Breast epithelium (tissue), 4 donors: ENCODE measurements at regions not wholly inside any gene's neighbourhood (a gene's known extent, or its start where the extent isn't known, plus 50 kb on each side); places are given as distances from the start of the nearest gene placed in this dataset.

ENCODE experiments used
- DNase-seq, 2 donors: peaks; one replicate each; pipeline ENCODE4 v3.0.0-alpha.2; 2019; ENCODE audit warnings: low spot score in 2 of 2
- H3K27ac ChIP-seq, 2 donors: fragments of 200-600 bp; sonication (generic) in 1 of 2; one replicate each; pipeline ENCODE4 v1.5.1; 2016 to 2019; ENCODE audit warnings: mild to moderate bottlenecking in 1 of 2
- H3K27me3 ChIP-seq, 2 donors: fragments of 200-600 bp; sonication (generic) in 1 of 2; one replicate each; pipeline versions ENCODE4 v1.5.1 to v1.6.0; 2017 to 2019; ENCODE audit warnings: control low read depth in 1 of 2, mild to moderate bottlenecking in 1 of 2
- H3K36me3 ChIP-seq: fragments of 200-600 bp; one replicate; pipeline ENCODE4 v1.5.1; 2019
- H3K4me1 ChIP-seq, 2 donors: fragments of 200-600 bp; sonication (generic); one replicate each; pipeline ENCODE4 v1.5.1; 2016 to 2019; ENCODE audit warnings: control low read depth in 1 of 2
- H3K4me3 ChIP-seq, 3 donors: fragments of 200-600 bp; sonication (generic); 1 replicate in 2 of 3; 2 replicates in 1 of 3; pipeline ENCODE4 v1.5.1; 2016 to 2019; ENCODE audit warnings: mild to moderate bottlenecking in 3 of 3, moderate library complexity in 2 of 3
- H3K9me3 ChIP-seq, 2 donors: fragments of 200-600 bp; sonication (generic) in 1 of 2; one replicate each; pipeline ENCODE4 v1.5.1; 2016 to 2019; ENCODE audit warnings: control low read depth in 1 of 2
- POLR2A ChIP-seq: fragments of 450-650 bp; IDR thresholded peaks from one replicate; pipeline ENCODE4 v1.6.1; 2016; ENCODE audit warnings: antibody characterized with exemption, mild to moderate bottlenecking, moderate library complexity
- POLR2AphosphoS5 ChIP-seq, 3 donors: sonication (generic); formaldehyde crosslinking; IDR thresholded peaks; one replicate each; pipeline ENCODE4 v1.6.1; 2017; ENCODE audit warnings: antibody characterized with exemption in 3 of 3
- intact Hi-C: fragments of 100-400 bp; cut with DNase I; formaldehyde crosslinking; loops from one replicate; pipeline ENCODE4 v1.15.1; 2023; ENCODE audit warnings: low total_unique reads
- TF ChIP-seq, protein P1 (sequence below), 3 donors: fragments of 450-650 bp; IDR thresholded peaks; one replicate each; pipeline ENCODE4 v1.5.1; 2016 to 2017; ENCODE audit warnings: antibody characterized with exemption in 3 of 3, mild to moderate bottlenecking in 3 of 3, moderate library complexity in 3 of 3

DNA sequence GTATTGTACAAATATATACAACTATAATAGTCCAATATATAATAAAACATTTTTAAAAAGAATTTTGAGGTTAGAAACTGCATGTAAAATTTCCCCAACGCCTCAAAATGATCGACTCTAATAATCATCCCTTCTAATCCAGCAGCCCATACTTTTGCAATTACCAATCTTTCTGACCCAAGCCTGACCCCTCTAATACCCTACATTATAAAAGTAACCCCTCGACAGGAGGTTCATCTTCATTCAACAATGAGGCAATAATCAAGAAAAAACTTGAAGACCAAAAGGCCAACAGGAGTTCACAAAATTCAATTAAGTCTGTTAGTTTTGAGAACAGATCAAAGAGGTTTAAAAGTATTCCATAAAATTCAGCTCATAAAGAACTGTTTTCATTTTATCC lies 393.5 kb downstream of the GPM6A start:
- no peak overlapping the region for H3K4me3 ChIP-seq
- H3K27ac ChIP-seq: no peak overlapping the region
- TF ChIP-seq, protein P1, sequence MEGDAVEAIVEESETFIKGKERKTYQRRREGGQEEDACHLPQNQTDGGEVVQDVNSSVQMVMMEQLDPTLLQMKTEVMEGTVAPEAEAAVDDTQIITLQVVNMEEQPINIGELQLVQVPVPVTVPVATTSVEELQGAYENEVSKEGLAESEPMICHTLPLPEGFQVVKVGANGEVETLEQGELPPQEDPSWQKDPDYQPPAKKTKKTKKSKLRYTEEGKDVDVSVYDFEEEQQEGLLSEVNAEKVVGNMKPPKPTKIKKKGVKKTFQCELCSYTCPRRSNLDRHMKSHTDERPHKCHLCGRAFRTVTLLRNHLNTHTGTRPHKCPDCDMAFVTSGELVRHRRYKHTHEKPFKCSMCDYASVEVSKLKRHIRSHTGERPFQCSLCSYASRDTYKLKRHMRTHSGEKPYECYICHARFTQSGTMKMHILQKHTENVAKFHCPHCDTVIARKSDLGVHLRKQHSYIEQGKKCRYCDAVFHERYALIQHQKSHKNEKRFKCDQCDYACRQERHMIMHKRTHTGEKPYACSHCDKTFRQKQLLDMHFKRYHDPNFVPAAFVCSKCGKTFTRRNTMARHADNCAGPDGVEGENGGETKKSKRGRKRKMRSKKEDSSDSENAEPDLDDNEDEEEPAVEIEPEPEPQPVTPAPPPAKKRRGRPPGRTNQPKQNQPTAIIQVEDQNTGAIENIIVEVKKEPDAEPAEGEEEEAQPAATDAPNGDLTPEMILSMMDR (IDR thresholded peaks at IDR 0.05): no peak
- TF ChIP-seq POLR2AphosphoS5 (IDR thresholded peaks at IDR 0.05): no peak
- no peak for TF ChIP-seq POLR2A
- intact Hi-C loops: no loop called here
- DNase-seq: no peak
- no peaks in the 10 kb centered on the region for H3K9me3 ChIP-seq
- no peaks in the 10 kb centered on the region for H3K36me3 ChIP-seq
- H3K27me3 ChIP-seq: no peaks in the 10 kb centered on the region
- H3K4me1 ChIP-seq: no peaks in the 10 kb centered on the region

DNA sequence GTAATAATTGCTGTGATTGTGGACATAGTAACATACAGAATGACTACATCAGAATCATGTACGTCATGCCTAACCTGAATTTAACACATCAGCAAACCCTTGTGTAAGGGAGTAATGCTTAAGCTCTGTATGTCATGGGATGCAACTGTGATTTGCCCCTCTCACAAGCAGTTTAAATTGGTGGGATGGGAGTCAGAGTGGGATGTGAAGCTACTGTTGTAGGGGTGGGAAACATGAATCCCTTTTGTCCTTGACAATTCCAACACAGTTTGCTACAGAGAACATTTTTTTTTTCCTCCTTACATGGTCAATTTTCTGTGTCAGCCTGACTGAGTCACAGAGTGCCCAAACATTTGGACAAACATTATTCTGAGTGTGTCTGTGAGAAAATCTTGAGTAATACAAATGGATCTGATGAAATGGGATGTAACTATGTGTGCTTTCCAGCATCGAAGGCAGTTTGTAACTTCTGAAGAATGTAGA lies 392.8 kb downstream of the GPM6A start:
- Histone ChIP-seq H3K4me3 (no peak overlapping the region), H3K27ac (no peak overlapping the region), H3K9me3 (no peaks in the 10 kb centered on the region), H3K36me3 (no peaks in the 10 kb centered on the region), H3K27me3 (no peaks in the 10 kb centered on the region), H3K4me1 (no peaks in the 10 kb centered on the region)
- intact Hi-C loops: no loop called here
- TF ChIP-seq POLR2A (no peak), POLR2AphosphoS5 (IDR thresholded peaks at IDR 0.05) (no peak)
- TF ChIP-seq, protein P1 (IDR thresholded peaks at IDR 0.05): no peak
- no peak for DNase-seq

DNA sequence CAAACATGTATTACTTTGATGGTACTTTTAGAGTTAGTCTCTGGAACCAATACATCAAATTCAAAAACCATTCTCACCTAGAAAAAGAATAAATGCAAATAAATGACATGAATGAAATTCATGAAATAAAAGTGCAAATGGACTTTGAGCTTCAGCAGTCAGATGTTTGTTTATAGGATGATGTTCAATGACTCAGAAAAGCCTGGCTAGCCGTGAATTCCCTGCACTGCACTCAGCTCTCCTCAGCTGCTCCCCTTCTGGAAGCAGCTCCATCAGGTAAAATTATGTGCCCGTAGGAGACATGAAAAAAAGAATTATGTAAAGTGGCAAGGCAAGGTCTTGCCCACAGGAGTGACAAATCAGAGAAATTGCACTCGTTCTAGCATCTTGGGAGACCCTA lies 390.6 kb downstream of the GPM6A start:
- no peaks in the 10 kb centered on the region for H3K27me3 ChIP-seq
- TF ChIP-seq, protein P1 (IDR thresholded peaks at IDR 0.05): no peak
- no peak for TF ChIP-seq POLR2AphosphoS5 (IDR thresholded peaks at IDR 0.05)
- TF ChIP-seq POLR2A: no peak
- H3K4me3 ChIP-seq: no peak overlapping the region
- no peaks in the 10 kb centered on the region for H3K4me1 ChIP-seq
- H3K9me3 ChIP-seq: no peaks in the 10 kb centered on the region
- H3K27ac ChIP-seq: no peak overlapping the region
- H3K36me3 ChIP-seq: no peaks in the 10 kb centered on the region
- DNase-seq: no peak
- intact Hi-C loops: no loop called here

DNA sequence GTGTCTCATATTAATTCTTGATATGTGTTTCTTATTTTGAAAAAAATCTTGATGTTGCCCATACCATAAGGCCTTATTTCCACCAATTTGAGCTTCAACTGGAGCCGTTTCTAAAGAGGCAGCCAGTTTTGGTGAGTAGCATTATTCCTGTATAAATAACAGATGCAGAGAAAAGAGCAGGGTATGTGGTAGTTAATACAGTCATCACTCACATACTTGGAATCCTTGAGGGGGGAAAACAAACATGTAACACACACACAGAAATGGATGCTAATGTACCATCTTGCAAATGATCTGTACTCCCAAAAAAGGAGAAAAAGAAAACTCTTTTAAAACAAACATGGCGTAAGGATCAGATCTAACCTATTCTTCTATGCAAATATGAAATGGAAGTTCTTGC lies 389.7 kb downstream of the GPM6A start:
- no peak for DNase-seq
- Histone ChIP-seq H3K9me3 (no peaks in the 10 kb centered on the region), H3K4me3 (no peak overlapping the region), H3K27me3 (no peaks in the 10 kb centered on the region), H3K27ac (no peak overlapping the region), H3K4me1 (no peaks in the 10 kb centered on the region), H3K36me3 (no peaks in the 10 kb centered on the region)
- TF ChIP-seq POLR2AphosphoS5 (IDR thresholded peaks at IDR 0.05): no peak
- TF ChIP-seq, protein P1 (IDR thresholded peaks at IDR 0.05): no peak
- no peak for TF ChIP-seq POLR2A
- intact Hi-C loops: no loop called here

DNA sequence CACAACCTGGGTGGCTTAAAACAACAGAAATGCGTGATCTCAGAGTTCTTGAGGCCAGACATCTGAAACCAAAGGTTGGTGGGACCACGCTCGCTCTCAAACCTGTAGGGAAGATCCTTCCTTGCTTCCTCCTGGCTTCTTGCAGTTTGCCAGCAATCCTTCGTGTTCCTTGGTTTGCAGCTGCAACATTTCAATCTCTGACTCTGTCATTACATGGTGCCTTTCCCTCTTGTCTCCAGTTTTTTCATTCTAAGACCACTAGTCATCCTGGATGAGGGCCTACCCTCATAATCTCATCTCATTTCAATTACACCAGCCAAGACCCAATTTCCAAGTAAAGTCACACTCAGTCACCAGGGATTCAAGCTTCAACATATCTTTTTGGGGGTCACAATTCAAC lies 388.0 kb downstream of the GPM6A start:
- no peaks in the 10 kb centered on the region for H3K36me3 ChIP-seq
- H3K27ac ChIP-seq: no peak overlapping the region
- H3K4me1 ChIP-seq: no peaks in the 10 kb centered on the region
- no peak overlapping the region for H3K4me3 ChIP-seq
- intact Hi-C loops: no loop called here
- TF ChIP-seq, protein P1 (IDR thresholded peaks at IDR 0.05): no peak
- TF ChIP-seq POLR2A (no peak), POLR2AphosphoS5 (IDR thresholded peaks at IDR 0.05) (no peak)
- no peaks in the 10 kb centered on the region for H3K9me3 ChIP-seq
- no peaks in the 10 kb centered on the region for H3K27me3 ChIP-seq
- no peak for DNase-seq
